Loucy (cell line): ENCODE measurements at regions not wholly inside any gene's neighbourhood (a gene's known extent, or its start where the extent isn't known, plus 50 kb on each side); places are given as distances from the start of the nearest gene placed in this dataset.
A peak's percentile ranks its signal among the peaks of the same experiment; 100 is the strongest.

ENCODE experiments used
- H2AFZ ChIP-seq: fragments of 200-600 bp; sonication (generic); 2 replicates; pipeline ENCODE4 v1.6.0; 2016; ENCODE audit warnings: antibody characterized with exemption, mild to moderate bottlenecking, low read length, moderate library complexity
- H3F3A ChIP-seq: fragments of 200-600 bp; 2 replicates; pipeline ENCODE4 v1.6.0; 2016; ENCODE audit warnings: antibody characterized with exemption, low read depth, mild to moderate bottlenecking
- H3K27me3 ChIP-seq: fragments of 200-600 bp; sonication (generic); 2 replicates; pipeline ENCODE4 v1.6.1; 2014; ENCODE audit warnings: low read length, mild to moderate bottlenecking; ENCODE audit not compliant: insufficient read depth, poor library complexity, severe bottlenecking
- H3K36me3 ChIP-seq: fragments of 200-600 bp; sonication (generic); 2 replicates; pipeline ENCODE4 v1.6.1; 2016; ENCODE audit warnings: low read length; ENCODE audit not compliant: insufficient read depth
- H3K4me1 ChIP-seq: fragments of 200-600 bp; sonication (generic); 2 replicates; pipeline ENCODE4 v1.5.1; 2014; ENCODE audit warnings: low read length, mild to moderate bottlenecking; ENCODE audit not compliant: insufficient read depth, poor library complexity, severe bottlenecking
- H3K4me2 ChIP-seq: fragments of 200-600 bp; sonication (generic); 2 replicates; pipeline ENCODE4 v1.6.0; 2014; ENCODE audit warnings: antibody characterized with exemption, low read length, low read depth, mild to moderate bottlenecking; ENCODE audit not compliant: poor library complexity, severe bottlenecking
- H3K4me3 ChIP-seq: fragments of 200-600 bp; sonication (generic); 2 replicates; pipeline ENCODE4 v1.5.1; 2014; ENCODE audit warnings: low read length, mild to moderate bottlenecking, mixed read lengths; ENCODE audit not compliant: poor library complexity, severe bottlenecking
- H3K79me2 ChIP-seq: fragments of 200-600 bp; sonication (generic); 2 replicates; pipeline ENCODE4 v1.6.1; 2014; ENCODE audit warnings: low read length; ENCODE audit not compliant: insufficient read depth
- H3K9ac ChIP-seq: fragments of 200-600 bp; sonication (generic); 2 replicates; pipeline ENCODE4 v1.6.0; 2014; ENCODE audit warnings: mild to moderate bottlenecking, low read depth, low read length, moderate library complexity; ENCODE audit not compliant: poor library complexity, severe bottlenecking
- H3K9me2 ChIP-seq: fragments of 200-600 bp; sonication (generic); replicated peaks from 2 replicates; pipeline ENCODE4 v1.6.1; 2016; ENCODE audit warnings: low read depth, low read length, mixed read lengths
- H3K9me3 ChIP-seq: fragments of 200-600 bp; sonication (generic); 2 replicates; pipeline ENCODE4 v1.6.1; 2014; ENCODE audit warnings: mild to moderate bottlenecking, antibody characterized with exemption, low read length, low read depth; ENCODE audit not compliant: insufficient read depth
- H4K20me1 ChIP-seq: fragments of 200-600 bp; sonication (generic); 2 replicates; pipeline ENCODE4 v1.6.0; 2014; ENCODE audit warnings: antibody characterized with exemption, low read length, mild to moderate bottlenecking; ENCODE audit not compliant: insufficient read depth, poor library complexity, severe bottlenecking
- CTCF ChIP-seq: fragments of 200-600 bp; sonication (generic); conservative IDR thresholded peaks from 2 replicates; pipeline ENCODE4 v1.5.1; 2014; ENCODE audit warnings: mild to moderate bottlenecking, antibody characterized with exemption, low read length
- EZH2phosphoT487 ChIP-seq: fragments of 200-600 bp; IDR thresholded peaks from 2 replicates; pipeline ENCODE4 v1.6.1; 2018; ENCODE audit warnings: antibody characterized with exemption, mild to moderate bottlenecking, moderate library complexity, borderline replicate concordance

- no peak overlapping the region for H3K4me3 ChIP-seq
- H3K4me2 ChIP-seq = no peak overlapping the region
- H3K27me3 ChIP-seq = no peaks in the 10 kb centered on the region
- no peaks in the 10 kb centered on the region for H3K9me2 ChIP-seq
- H4K20me1 ChIP-seq = no peaks in the 10 kb centered on the region
- TF ChIP-seq EZH2phosphoT487 = no peak
- no peak for TF ChIP-seq CTCF
- no peak overlapping the region for H2AFZ ChIP-seq
- no peaks in the 10 kb centered on the region for H3K79me2 ChIP-seq
- H3K9ac ChIP-seq = no peak overlapping the region
- no peaks in the 10 kb centered on the region for H3K36me3 ChIP-seq
- H3K9me3 ChIP-seq = no peaks in the 10 kb centered on the region
- H3F3A ChIP-seq = no peaks in the 10 kb centered on the region
- H3K4me1 ChIP-seq = no peaks in the 10 kb centered on the region
These were observed 230.9 kb upstream of the SFRP2 start for GRCh38 chr4:154019811-154020210.

GRCh38 chr4:154018659-154019058 lies 229.8 kb upstream of the SFRP2 start:
- H3K4me3 ChIP-seq = no peak overlapping the region
- no peaks in the 10 kb centered on the region for H4K20me1 ChIP-seq
- no peak overlapping the region for H3K9ac ChIP-seq
- no peaks in the 10 kb centered on the region for H3K36me3 ChIP-seq
- no peak overlapping the region for H2AFZ ChIP-seq
- no peaks in the 10 kb centered on the region for H3K79me2 ChIP-seq
- no peaks in the 10 kb centered on the region for H3K27me3 ChIP-seq
- no peaks in the 10 kb centered on the region for H3K9me3 ChIP-seq
- no peak overlapping the region for H3K4me2 ChIP-seq
- peak; percentile 90 for TF ChIP-seq CTCF
- TF ChIP-seq EZH2phosphoT487 = no peak
- H3K9me2 ChIP-seq = no peaks in the 10 kb centered on the region
- H3F3A ChIP-seq = no peaks in the 10 kb centered on the region
- no peaks in the 10 kb centered on the region for H3K4me1 ChIP-seq

GRCh38 chr4:154015578-154015977 lies 226.7 kb upstream of the SFRP2 start:
- Histone ChIP-seq H4K20me1 (no peaks in the 10 kb centered on the region), H3K4me1 (no peaks in the 10 kb centered on the region), H2AFZ (no peak overlapping the region), H3K79me2 (no peaks in the 10 kb centered on the region), H3K36me3 (no peaks in the 10 kb centered on the region), H3K27me3 (no peaks in the 10 kb centered on the region), H3K9me2 (no peaks in the 10 kb centered on the region), H3K4me3 (no peak overlapping the region), H3K4me2 (no peak overlapping the region), H3K9me3 (no peaks in the 10 kb centered on the region), H3K9ac (no peak overlapping the region), H3F3A (no peaks in the 10 kb centered on the region)
- TF ChIP-seq EZH2phosphoT487 (no peak), CTCF (no peak)
